ENCODE measurements at regions not wholly inside any gene's neighbourhood (a gene's known extent, or its start where the extent isn't known, plus 50 kb on each side); places are given as distances from the start of the nearest gene placed in this dataset.
"Not testable (repeated sequence)": the region's sequence is repeated elsewhere in the genome, so short reads cannot be mapped to it uniquely, and the experiment has no call there.

DNA sequence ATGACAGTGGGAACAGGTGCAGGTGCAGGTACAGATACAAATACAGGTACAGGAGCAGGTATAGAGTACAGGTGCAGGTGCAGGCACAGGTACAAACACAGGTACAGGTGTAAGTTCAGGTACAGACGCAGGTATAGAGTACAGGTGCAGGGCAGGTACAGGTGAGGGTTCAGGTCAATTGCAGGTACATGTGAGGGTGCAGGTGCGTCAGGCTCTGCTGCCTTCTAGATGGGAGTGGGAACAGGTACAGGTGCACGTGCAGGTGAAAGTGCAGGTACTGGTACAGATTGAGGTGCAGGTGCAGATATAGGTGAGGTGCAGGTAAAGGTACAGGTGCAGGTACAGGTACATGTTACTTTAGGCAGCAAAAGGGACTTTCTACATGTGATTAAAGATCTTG lies 85.7 kb downstream of the CRLF2 start:
- DNase-seq (ENCODE audit: low spot score), result no peak
- intact Hi-C loops (cut with micrococcal nuclease; ENCODE audit: unreplicated experiment), result no loop called here
- CTCF ChIA-PET, result no interaction called here
- H3K27ac ChIP-seq (ENCODE audit: low read depth, low read length, poor library complexity, severe bottlenecking), result no peak overlapping the region
- BruUV-seq (replicated peaks), result no TSS peak
- POLR2A ChIA-PET (ENCODE audit: low non-redundant PET), result no interaction called here
- no peak overlapping the region for H3K4me3 ChIP-seq (ENCODE audit: low read depth, low read length, poor library complexity, severe bottlenecking)
- peaks cover 5% of the 10 kb centered on the region for H3K9me3 ChIP-seq (ENCODE audit: low read depth, low read length, poor library complexity, severe bottlenecking)
- TF ChIP-seq, protein P1, sequence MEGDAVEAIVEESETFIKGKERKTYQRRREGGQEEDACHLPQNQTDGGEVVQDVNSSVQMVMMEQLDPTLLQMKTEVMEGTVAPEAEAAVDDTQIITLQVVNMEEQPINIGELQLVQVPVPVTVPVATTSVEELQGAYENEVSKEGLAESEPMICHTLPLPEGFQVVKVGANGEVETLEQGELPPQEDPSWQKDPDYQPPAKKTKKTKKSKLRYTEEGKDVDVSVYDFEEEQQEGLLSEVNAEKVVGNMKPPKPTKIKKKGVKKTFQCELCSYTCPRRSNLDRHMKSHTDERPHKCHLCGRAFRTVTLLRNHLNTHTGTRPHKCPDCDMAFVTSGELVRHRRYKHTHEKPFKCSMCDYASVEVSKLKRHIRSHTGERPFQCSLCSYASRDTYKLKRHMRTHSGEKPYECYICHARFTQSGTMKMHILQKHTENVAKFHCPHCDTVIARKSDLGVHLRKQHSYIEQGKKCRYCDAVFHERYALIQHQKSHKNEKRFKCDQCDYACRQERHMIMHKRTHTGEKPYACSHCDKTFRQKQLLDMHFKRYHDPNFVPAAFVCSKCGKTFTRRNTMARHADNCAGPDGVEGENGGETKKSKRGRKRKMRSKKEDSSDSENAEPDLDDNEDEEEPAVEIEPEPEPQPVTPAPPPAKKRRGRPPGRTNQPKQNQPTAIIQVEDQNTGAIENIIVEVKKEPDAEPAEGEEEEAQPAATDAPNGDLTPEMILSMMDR (conservative IDR thresholded peaks at IDR 0.05; ENCODE audit: low read depth, low read length), result no peak
- no peak for TF ChIP-seq EZH2 (IDR thresholded peaks at IDR 0.05; ENCODE audit: borderline replicate concordance, low read depth, low read length, poor library complexity, severe bottlenecking)
- H3K36me3 ChIP-seq (ENCODE audit: insufficient read depth, low read length, poor library complexity, severe bottlenecking), result no peaks in the 10 kb centered on the region
- peaks cover 9% of the 10 kb centered on the region for H3K27me3 ChIP-seq (replicated peaks; ENCODE audit: insufficient read depth, low read depth, low read length, poor library complexity)
- H3K4me1 ChIP-seq (ENCODE audit: insufficient read depth, low read length, poor library complexity, severe bottlenecking), result no peaks in the 10 kb centered on the region

DNA sequence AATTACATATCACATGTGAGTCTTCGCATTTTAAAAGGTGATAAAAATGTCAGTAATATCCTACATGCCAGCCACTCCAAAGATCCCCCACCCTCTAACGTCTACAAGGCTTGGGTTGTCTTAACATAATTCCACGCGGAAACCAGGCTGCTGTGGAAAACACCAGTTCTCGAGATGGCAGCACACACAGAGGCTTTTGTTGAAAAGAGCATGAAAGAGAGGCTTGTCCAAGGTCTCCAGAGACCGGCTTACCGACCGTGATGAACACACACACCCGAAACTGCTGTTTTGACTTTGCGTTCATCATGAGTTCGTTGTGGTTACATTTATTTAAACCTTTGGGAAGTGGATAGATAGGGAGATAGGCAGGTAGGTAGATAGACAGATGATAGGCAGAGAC lies 87.9 kb downstream of the CRLF2 start:
- TF ChIP-seq, protein P1 (conservative IDR thresholded peaks at IDR 0.05; ENCODE audit: low read depth, low read length), result no peak
- no peak for TF ChIP-seq EZH2 (IDR thresholded peaks at IDR 0.05; ENCODE audit: borderline replicate concordance, low read depth, low read length, poor library complexity, severe bottlenecking)
- Histone ChIP-seq H3K4me3 (ENCODE audit: low read depth, low read length, poor library complexity, severe bottlenecking) (no peak overlapping the region), H3K27me3 (replicated peaks; ENCODE audit: insufficient read depth, low read depth, low read length, poor library complexity) (peaks cover 9% of the 10 kb centered on the region), H3K27ac (ENCODE audit: low read depth, low read length, poor library complexity, severe bottlenecking) (no peak overlapping the region), H3K36me3 (ENCODE audit: insufficient read depth, low read length, poor library complexity, severe bottlenecking) (no peaks in the 10 kb centered on the region), H3K9me3 (ENCODE audit: low read depth, low read length, poor library complexity, severe bottlenecking) (peaks cover 5% of the 10 kb centered on the region), H3K4me1 (ENCODE audit: insufficient read depth, low read length, poor library complexity, severe bottlenecking) (no peaks in the 10 kb centered on the region)
- ChIA-PET CTCF (no interaction called here), POLR2A (ENCODE audit: low non-redundant PET) (no interaction called here)
- no TSS peak for BruUV-seq (replicated peaks)
- no peak for DNase-seq (ENCODE audit: low spot score)
- intact Hi-C loops (cut with micrococcal nuclease; ENCODE audit: unreplicated experiment), result no loop called here

DNA sequence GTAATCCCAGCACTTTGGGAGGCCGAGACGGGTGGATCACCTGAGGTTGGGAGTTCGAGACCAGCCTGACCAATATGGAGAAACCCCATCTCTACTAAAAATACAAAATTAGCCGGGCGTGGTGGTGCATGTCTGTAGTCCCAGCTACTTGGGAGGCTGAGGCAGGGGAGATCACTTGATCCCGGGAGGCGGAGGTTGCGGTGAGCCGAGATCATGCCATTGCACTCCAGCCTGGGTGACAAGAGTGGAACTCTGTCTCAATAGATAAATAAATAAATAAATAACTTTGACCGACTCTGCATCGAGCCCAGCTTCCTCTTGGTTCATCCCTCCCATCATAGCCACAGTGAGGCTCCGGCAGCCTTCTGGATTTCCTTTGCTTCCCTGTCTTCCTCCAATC lies 89.6 kb downstream of the CRLF2 start:
- POLR2A ChIA-PET (ENCODE audit: low non-redundant PET); CTCF ChIA-PET; DNase-seq (ENCODE audit: low spot score): not testable (repeated sequence)

DNA sequence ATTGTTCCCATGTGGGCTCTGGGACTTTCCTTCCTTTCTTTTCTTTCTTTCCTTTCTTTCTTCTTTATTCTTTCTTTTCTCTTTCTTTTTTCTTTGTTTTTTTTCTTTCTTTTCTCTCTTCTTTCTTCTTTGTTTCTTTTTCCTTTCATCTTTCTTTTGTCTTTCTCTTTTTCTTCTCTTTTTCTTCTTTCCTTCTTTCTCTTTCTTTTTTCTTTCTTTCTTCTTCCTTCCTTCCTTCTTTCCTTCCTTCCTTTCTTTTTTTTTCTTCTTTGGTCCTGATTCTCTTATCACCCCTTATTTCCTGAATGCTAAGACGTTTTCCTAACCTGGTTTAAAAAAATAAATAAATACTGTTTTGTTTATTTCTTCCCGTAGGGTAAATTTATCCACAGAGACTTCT lies 93.2 kb downstream of the CRLF2 start:
- H3K27me3 ChIP-seq (replicated peaks; ENCODE audit: insufficient read depth, low read depth, low read length, poor library complexity), result peaks cover 10% of the 10 kb centered on the region
- BruUV-seq (replicated peaks), result no TSS peak
- intact Hi-C loops (cut with micrococcal nuclease; ENCODE audit: unreplicated experiment), result no loop called here
- ChIA-PET POLR2A (ENCODE audit: low non-redundant PET) (no interaction called here), CTCF (no interaction called here)
- no peaks in the 10 kb centered on the region for H3K36me3 ChIP-seq (ENCODE audit: insufficient read depth, low read length, poor library complexity, severe bottlenecking)
- no peak for DNase-seq (ENCODE audit: low spot score)
- no peak overlapping the region for H3K27ac ChIP-seq (ENCODE audit: low read depth, low read length, poor library complexity, severe bottlenecking)
- no peak overlapping the region for H3K4me3 ChIP-seq (ENCODE audit: low read depth, low read length, poor library complexity, severe bottlenecking)
- H3K9me3 ChIP-seq (ENCODE audit: low read depth, low read length, poor library complexity, severe bottlenecking), result no peaks in the 10 kb centered on the region
- no peaks in the 10 kb centered on the region for H3K4me1 ChIP-seq (ENCODE audit: insufficient read depth, low read length, poor library complexity, severe bottlenecking)
- TF ChIP-seq EZH2 (IDR thresholded peaks at IDR 0.05; ENCODE audit: borderline replicate concordance, low read depth, low read length, poor library complexity, severe bottlenecking), result no peak
- TF ChIP-seq, protein P1 (conservative IDR thresholded peaks at IDR 0.05; ENCODE audit: low read depth, low read length), result no peak

More for the DNA sequence above, 89.6 kb downstream of the CRLF2 start:
- H3K27me3 ChIP-seq (replicated peaks; ENCODE audit: insufficient read depth, low read depth, low read length, poor library complexity), result peaks cover 14% of the 10 kb centered on the region
- H3K4me3 ChIP-seq (ENCODE audit: low read depth, low read length, poor library complexity, severe bottlenecking); H3K9me3 ChIP-seq (ENCODE audit: low read depth, low read length, poor library complexity, severe bottlenecking); BruUV-seq (replicated peaks); H3K4me1 ChIP-seq (ENCODE audit: insufficient read depth, low read length, poor library complexity, severe bottlenecking); intact Hi-C loops (cut with micrococcal nuclease; ENCODE audit: unreplicated experiment); H3K36me3 ChIP-seq (ENCODE audit: insufficient read depth, low read length, poor library complexity, severe bottlenecking); H3K27ac ChIP-seq (ENCODE audit: low read depth, low read length, poor library complexity, severe bottlenecking): not testable (repeated sequence)

Measured in A673 (cell line).